ENCODE measurements at regions not wholly inside any gene's neighbourhood (a gene's known extent, or its start where the extent isn't known, plus 50 kb on each side); places are given as distances from the start of the nearest gene placed in this dataset.
"Not testable (repeated sequence)": the region's sequence is repeated elsewhere in the genome, so short reads cannot be mapped to it uniquely, and the experiment has no call there.

DNA sequence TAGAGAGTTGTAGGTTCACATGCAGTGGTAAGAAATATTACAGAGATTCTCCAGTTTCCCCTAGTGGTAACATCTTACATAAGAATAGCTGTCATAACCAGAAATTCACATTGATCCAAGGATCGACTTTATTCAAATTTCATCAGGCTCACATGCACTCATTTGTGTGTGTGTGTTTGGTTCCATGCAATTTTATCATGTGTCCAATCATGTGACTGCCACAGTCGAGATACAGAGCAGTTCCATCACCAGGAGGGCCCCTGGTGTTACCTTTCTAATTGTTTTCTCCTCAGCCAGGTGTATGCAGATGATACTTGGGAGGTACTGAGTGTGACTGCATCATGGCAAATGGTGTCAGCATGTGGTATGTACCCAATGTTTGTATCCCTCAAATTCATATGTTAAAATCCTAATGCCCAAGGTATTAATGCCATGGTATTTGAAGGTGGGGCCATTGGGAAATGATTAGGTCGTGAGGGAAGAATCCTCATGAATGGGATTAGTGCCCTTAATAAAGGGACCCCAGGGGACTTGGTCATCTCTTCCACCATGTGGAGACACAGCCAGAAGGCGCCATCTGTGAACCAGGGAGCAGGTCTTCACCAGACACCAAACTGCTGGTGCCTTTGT, 126.3 kb downstream of the CXCL12 start:
- DNase-seq (ENCODE audit: low read depth) (no peak), FAIRE-seq (no peak)
- no peaks in the 10 kb centered on the region for H3K36me3 ChIP-seq (ENCODE audit: control insufficient read depth, insufficient read depth, low read length)
- H3K27me3 ChIP-seq (ENCODE audit: control insufficient read depth, insufficient read depth, low read length): no peaks in the 10 kb centered on the region
- H3K4me3 ChIP-seq (ENCODE audit: low read depth, low read length): no peak overlapping the region
- TF ChIP-seq, protein P1, sequence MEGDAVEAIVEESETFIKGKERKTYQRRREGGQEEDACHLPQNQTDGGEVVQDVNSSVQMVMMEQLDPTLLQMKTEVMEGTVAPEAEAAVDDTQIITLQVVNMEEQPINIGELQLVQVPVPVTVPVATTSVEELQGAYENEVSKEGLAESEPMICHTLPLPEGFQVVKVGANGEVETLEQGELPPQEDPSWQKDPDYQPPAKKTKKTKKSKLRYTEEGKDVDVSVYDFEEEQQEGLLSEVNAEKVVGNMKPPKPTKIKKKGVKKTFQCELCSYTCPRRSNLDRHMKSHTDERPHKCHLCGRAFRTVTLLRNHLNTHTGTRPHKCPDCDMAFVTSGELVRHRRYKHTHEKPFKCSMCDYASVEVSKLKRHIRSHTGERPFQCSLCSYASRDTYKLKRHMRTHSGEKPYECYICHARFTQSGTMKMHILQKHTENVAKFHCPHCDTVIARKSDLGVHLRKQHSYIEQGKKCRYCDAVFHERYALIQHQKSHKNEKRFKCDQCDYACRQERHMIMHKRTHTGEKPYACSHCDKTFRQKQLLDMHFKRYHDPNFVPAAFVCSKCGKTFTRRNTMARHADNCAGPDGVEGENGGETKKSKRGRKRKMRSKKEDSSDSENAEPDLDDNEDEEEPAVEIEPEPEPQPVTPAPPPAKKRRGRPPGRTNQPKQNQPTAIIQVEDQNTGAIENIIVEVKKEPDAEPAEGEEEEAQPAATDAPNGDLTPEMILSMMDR (IDR thresholded peaks at IDR 0.05; ENCODE audit: insufficient read depth, low read length, severe bottlenecking): no peak

- H3K4me3 ChIP-seq (ENCODE audit: low read depth, low read length): no peak overlapping the region
- TF ChIP-seq, protein P1 (IDR thresholded peaks at IDR 0.05; ENCODE audit: insufficient read depth, low read length, severe bottlenecking): no peak
These were observed 126.9 kb downstream of the CXCL12 start for GRCh38 chr10:44258019-44258418.

DNA sequence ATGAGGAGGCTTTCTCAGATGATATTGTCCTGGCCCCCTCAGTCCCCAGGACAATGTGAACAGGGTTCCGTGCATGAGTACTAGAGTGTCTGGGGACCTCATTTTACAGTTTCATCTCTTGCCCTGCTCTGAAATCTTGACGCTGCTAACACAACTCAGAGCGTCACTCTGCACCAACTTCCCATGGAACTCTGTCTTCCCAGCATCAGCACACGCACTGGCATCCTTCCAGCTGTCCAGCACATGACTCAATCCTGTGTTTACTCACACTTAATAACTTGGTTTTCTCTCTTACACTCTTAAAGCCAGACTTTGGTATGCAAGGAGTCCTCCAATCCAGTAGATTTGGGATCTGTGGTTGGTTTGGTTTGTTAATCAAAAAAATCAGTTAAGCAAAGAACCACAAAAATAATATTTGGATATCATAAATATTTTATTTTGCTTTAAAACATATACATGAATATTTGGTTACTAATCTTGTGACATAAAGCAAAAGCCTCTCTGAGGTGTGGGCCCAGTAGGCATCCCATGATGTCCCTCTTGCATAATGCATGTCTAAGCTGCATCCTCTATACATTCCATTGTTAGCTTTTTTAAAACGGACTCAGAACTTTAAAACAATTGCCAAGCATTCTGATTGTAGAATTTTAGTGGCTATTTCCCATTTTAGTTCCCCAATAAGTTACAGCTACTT, 131.0 kb downstream of the CXCL12 start:
- DNase-seq (ENCODE audit: low read depth): peak; percentile 39
- TF ChIP-seq, protein P1 (IDR thresholded peaks at IDR 0.05; ENCODE audit: insufficient read depth, low read length, severe bottlenecking): no peak
- H3K4me3 ChIP-seq (ENCODE audit: low read depth, low read length): no peak overlapping the region
- no peaks in the 10 kb centered on the region for H3K36me3 ChIP-seq (ENCODE audit: control insufficient read depth, insufficient read depth, low read length)
- no peak for FAIRE-seq
- no peaks in the 10 kb centered on the region for H3K27me3 ChIP-seq (ENCODE audit: control insufficient read depth, insufficient read depth, low read length)

More at GRCh38 chr10:44258019-44258418, 126.9 kb downstream of the CXCL12 start:
- Histone ChIP-seq H3K27me3 (ENCODE audit: control insufficient read depth, insufficient read depth, low read length) (no peaks in the 10 kb centered on the region), H3K36me3 (ENCODE audit: control insufficient read depth, insufficient read depth, low read length) (no peaks in the 10 kb centered on the region)
- no peak for DNase-seq (ENCODE audit: low read depth)
- FAIRE-seq: no peak

GRCh38 chr10:44252631-44253030, 132.3 kb downstream of the CXCL12 start:
- not testable (repeated sequence) for H3K36me3 ChIP-seq (ENCODE audit: control insufficient read depth, insufficient read depth, low read length); FAIRE-seq; DNase-seq (ENCODE audit: low read depth); H3K4me3 ChIP-seq (ENCODE audit: low read depth, low read length); H3K27me3 ChIP-seq (ENCODE audit: control insufficient read depth, insufficient read depth, low read length)

GRCh38 chr10:44249933-44250332, 135.0 kb downstream of the CXCL12 start:
- not testable (repeated sequence) for H3K4me3 ChIP-seq (ENCODE audit: low read depth, low read length); H3K27me3 ChIP-seq (ENCODE audit: control insufficient read depth, insufficient read depth, low read length); DNase-seq (ENCODE audit: low read depth); H3K36me3 ChIP-seq (ENCODE audit: control insufficient read depth, insufficient read depth, low read length); FAIRE-seq

GRCh38 chr10:44249490-44249889, 135.4 kb downstream of the CXCL12 start:
- FAIRE-seq (no peak), DNase-seq (ENCODE audit: low read depth) (no peak)
- H3K4me3 ChIP-seq (ENCODE audit: low read depth, low read length): no peak overlapping the region
- TF ChIP-seq, protein P1 (IDR thresholded peaks at IDR 0.05; ENCODE audit: insufficient read depth, low read length, severe bottlenecking): no peak
- H3K36me3 ChIP-seq (ENCODE audit: control insufficient read depth, insufficient read depth, low read length): no peaks in the 10 kb centered on the region
- H3K27me3 ChIP-seq (ENCODE audit: control insufficient read depth, insufficient read depth, low read length): no peaks in the 10 kb centered on the region

DNA sequence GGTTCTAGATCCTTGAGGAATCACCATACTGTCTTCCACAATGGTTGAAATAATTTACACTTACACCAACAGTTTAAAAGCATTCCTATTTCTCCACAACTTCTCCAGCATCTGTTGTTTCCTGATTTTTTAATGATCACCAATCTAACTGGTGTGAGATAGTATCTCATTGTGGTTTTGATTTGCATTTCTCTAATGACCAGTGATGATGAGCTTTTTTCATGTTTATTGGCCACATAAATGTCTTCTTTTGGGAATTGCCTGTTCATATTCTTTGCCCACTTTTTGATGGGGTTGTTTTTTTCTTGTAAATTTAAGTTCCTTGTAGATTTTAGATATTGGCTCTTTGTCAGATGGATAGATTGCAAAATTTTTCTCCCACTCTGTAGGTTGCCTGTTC, 138.2 kb downstream of the CXCL12 start:
- DNase-seq (ENCODE audit: low read depth); FAIRE-seq: not testable (repeated sequence)

GRCh38 chr10:44246287-44246686, 138.6 kb downstream of the CXCL12 start:
- H3K36me3 ChIP-seq (ENCODE audit: control insufficient read depth, insufficient read depth, low read length); FAIRE-seq; H3K4me3 ChIP-seq (ENCODE audit: low read depth, low read length); H3K27me3 ChIP-seq (ENCODE audit: control insufficient read depth, insufficient read depth, low read length); DNase-seq (ENCODE audit: low read depth): not testable (repeated sequence)

More for the DNA sequence above, 138.2 kb downstream of the CXCL12 start:
- not testable (repeated sequence) for H3K36me3 ChIP-seq (ENCODE audit: control insufficient read depth, insufficient read depth, low read length); H3K4me3 ChIP-seq (ENCODE audit: low read depth, low read length); H3K27me3 ChIP-seq (ENCODE audit: control insufficient read depth, insufficient read depth, low read length)

All from bronchial epithelial cell (primary cell).